ENCODE measurements at regions not wholly inside any gene's neighbourhood (a gene's known extent, or its start where the extent isn't known, plus 50 kb on each side); places are given as distances from the start of the nearest gene placed in this dataset.

DNA sequence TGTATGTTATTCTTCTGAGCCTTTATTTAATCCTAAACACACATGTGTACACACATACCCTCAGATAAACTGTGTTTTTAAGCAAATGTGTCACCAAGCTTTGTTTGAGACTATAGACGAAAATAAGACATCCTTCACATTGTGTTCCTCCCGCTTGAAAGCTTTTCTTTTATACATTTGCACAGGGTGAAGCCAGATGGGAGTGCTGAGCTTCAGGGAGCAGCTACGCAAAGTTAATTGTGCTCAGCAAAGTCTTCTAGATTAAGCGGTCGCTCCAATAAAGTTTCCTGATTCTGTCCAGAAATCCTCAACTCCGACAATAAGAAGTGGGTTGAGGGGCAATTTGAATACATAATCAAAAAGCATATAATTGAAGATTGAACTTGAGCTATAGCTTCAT lies 117.2 kb upstream of the ARGLU1 start:
- no peak for DNase-seq (ENCODE audit: low read depth in 3 of 3)

DNA sequence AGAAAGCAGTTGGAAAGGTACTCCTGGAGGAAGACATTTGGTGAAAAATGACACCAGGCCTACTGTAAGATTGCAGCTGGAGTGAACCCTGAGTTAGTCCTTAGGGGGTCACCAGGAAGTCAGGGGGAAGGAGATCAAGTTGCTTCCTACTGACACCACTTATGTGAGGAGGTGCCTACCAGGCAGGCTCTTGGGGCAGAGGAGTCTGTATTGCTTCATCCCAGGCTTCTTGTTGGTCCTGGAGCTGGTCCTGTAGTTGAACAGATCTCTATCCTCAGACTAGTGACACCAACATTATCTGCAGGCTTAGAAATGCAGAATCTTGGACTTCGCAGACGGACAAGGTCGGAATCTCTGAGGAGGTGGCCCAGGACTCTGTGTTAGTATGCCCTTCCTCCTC lies 116.0 kb upstream of the ARGLU1 start:
- DNase-seq (ENCODE audit: low read depth in 3 of 3) = no peak

DNA sequence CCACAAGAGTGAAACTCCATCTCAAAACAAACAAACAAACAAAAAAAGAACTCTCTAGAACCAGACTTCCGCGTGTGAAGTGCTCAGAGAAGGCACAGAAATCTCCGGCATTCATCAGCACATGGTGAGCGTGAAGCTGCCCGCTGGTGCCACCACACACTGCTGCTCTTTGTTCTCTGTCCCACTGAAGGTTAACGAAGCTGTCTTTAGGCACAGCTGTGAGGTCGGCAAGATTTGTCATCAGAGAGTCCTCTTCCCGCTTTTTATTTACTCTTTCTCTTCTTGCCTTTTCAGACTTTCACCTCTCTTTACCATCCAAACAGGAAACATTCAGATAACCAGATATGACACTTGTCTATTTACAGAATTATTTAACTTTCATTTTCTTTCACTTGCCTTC lies 115.2 kb upstream of the ARGLU1 start:
- DNase-seq (ENCODE audit: low read depth in 3 of 3) = no peak

DNA sequence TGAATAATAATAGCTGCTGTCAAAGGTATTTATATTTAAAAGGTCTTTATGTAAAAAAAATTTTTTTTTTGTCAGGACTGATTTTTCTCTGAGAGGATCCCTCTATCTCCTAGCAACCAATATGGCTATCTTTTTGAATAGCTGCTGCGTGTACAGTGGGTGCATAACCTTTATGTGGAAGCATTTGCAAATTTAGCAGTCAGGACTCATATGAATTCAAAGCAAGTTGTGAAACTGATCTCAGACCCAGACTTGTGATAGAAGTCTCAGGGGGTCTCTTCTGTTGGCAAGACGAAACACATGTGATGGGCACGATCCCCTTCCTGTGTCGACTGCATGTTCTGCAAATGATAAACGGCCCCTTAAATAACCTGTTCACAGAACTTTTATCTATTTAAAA lies 114.1 kb upstream of the ARGLU1 start:
- DNase-seq (ENCODE audit: low read depth in 3 of 3) = no peak

DNA sequence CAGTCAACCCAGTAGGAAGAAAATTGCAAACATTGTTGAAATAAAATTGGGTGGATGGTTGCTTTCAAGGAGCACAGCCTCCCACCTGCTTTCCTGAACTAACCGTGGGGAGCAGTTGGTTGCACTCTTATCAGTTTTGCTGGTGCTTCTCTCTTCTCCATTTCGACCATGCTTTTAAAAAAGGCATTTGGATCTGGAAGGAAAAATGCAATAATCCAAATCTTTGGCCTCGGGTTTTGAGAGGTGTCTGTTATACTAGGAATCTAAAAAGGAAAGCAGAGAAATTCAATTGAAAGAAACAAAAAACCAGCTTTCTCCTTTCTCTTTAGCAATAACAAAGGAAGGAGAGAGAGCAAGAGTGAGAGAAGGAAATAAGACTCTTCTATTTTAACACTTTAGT lies 113.6 kb upstream of the ARGLU1 start:
- DNase-seq (ENCODE audit: low read depth in 3 of 3) = no peak

DNA sequence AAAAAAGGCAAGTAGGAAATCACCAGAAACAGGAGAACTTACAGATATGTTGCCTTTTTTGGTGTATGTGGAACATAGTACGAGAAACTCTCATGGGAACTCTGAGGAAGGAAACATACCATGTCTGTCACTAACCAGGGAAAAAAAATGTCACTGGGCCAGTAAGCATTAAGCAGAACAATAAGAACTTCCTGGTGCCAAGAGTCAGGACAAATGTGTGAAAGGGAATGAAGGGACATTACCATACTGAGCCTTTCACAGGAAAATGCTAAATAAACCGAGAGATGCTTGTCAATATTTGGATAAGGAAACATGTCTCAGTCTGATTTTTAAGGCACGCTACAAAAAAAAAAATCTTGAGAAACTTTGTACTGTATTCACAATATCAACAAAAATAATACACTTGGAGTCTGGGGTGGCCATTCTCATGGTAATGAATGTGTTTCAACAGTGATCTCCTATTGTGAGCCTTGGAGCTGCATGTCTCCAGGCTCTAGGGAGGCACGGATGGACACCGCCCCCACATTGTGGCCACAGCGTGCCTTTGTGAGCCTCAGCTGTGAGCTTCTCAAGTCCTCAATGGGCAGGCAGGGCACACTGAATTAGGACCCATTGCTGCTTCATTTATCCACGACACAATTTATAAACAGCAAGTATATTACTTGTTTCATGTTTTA lies 113.0 kb upstream of the ARGLU1 start:
- no peak for DNase-seq (ENCODE audit: low read depth in 3 of 3)

DNA sequence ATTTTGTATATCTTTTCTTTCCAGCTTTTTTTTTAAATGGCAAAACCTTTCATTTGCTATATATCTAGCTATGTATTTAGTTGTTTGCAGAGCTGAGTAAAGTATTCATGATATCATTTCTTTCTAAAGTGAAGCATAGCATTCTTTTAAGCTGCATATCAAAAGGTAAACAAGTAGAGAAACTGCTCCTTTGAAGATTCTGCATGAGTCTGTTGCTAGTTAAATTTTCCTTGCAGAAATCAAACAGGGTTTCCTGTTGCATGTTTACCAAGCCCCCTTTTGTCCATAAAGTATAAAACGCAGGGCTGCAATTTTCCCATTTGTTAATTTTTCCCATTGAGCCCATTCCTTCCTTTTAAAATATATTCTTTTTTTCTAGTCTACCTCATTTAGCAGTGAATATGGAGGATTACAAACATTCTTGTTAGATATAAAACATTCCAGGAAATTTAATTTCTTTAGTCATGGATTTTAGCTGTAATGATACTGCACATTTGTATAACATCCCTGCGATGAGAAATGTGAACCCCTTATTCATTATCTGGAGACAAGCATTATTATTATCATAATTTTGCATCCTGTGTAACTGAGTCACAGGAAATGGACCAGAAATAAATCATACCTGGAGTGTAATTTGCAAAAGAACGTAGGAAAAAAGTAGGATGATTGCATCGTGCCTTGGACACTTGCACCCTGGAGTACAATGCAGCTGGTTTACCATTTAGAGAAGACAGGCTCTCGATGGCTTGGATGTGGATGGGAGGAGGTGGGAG lies 110.9 kb upstream of the ARGLU1 start:
- no peak for DNase-seq (ENCODE audit: low read depth in 3 of 3)

DNA sequence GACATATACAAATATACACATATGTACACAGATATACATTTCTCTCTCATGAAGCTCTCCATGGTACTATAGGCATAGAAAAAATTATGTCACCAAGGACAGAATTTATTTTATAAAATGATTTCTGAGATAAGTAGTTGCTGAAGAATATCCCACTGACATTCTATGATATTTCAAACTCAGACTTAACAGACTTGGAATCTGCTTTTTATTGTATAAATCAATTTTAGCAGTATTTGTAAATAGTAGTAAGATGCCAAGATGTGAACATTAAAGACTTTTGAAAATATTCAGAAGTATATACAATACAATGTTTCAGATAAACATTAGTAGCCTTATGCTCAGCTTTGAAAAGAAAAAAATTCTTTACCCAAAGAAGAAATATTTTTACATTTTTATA lies 107.4 kb upstream of the ARGLU1 start:
- DNase-seq (ENCODE audit: low read depth in 3 of 3) = no peak

DNA sequence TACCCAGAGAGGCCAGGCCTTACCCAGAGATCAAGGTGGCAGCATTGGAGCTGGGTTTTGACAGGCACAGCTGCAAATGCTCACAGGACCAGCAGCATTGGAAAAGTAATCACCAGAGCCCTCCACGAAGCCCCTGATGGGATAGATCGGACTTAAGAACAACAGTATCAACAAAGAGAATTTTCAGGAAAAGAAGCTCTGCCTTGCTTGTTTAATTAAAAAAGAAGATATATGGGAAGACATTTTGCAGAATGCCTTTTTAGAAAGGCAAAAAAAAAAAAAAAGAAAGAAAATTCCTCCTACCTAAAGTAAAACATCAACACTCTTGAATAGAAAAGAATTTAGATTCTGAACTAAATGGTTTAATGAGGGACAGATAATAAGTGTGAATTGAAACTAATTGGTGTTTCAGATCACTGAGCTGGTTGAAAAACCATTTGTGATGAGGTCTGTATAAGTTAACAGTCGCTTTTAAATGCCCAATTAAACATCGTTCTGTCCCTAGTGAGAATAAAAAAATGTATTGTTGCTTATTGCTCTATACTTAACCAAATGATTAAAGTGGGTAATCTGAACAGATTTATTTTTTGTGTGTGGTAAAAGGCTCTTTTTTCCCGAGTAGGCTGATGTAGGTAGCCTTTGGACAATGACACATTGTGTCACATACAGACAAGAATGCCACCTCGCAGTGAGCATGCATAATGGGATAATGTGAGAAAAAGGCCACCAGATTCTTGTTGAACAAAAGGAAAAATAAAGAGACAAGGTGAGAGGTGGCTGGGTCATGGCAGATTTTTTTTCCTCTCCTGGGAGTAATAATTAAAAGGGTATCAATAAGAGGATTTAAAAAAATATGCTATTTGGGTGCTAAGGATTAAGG lies 93.0 kb upstream of the ARGLU1 start:
- no peak for DNase-seq (ENCODE audit: low read depth in 3 of 3)

DNA sequence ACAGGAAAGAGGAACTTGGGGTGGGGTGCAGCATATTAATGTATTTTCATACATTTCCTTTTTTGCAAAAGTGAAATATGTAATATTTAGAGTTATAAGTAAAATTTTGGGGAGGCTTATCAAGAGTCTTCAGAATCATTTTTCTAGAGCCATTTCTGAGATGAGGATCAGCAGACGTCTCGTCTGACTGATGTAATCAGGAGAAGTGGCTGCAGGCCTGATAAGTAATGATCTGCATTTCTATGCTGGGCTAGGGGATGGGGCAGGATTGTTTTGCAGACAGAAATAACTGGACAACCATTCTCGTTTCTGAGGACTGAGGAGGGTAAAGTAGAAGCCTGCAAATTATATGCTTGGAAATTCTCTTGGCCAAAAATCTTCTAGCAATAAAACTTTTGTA lies 89.2 kb upstream of the ARGLU1 start:
- DNase-seq (ENCODE audit: low read depth in 3 of 3) = no peak

DNA sequence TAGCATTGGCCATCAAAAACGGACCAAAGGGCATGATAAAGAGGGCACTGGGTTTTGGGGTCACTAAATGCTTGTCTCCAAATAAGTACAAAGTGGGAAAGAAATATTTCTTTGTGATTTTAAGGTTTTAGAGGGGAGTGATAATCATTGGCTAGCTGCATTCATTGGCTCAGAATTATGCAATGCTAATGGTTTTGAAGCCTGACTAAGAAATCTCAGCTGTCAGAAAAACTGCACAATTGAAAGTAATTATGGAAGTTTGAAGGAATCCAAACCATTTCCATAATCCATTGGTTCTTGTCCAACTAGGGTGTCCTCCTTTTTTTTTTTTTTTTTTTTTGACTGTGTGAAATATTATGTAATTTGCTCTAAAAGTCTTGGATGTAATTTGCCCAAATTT lies 88.2 kb upstream of the ARGLU1 start:
- DNase-seq (ENCODE audit: low read depth in 3 of 3) = no peak

DNA sequence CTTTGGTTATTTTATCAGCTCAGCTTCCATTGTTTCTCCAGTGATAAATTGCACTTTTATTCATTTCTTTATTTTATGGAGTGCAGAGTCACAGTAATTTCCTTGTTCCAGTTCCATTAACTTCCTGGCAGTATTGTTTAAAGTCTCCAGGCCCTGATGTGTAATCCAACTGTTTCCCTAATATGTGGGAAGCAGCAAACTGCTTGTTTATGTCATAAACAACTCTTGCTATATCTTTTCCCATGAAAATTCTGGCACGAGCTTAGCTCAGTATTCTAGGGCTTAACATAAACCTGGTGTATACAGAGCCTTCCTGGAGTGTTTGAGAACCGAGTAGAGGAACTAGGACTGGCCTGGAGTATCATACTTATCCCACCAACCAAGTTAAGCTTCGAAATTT lies 83.5 kb upstream of the ARGLU1 start:
- no peak for DNase-seq (ENCODE audit: low read depth in 3 of 3)

DNA sequence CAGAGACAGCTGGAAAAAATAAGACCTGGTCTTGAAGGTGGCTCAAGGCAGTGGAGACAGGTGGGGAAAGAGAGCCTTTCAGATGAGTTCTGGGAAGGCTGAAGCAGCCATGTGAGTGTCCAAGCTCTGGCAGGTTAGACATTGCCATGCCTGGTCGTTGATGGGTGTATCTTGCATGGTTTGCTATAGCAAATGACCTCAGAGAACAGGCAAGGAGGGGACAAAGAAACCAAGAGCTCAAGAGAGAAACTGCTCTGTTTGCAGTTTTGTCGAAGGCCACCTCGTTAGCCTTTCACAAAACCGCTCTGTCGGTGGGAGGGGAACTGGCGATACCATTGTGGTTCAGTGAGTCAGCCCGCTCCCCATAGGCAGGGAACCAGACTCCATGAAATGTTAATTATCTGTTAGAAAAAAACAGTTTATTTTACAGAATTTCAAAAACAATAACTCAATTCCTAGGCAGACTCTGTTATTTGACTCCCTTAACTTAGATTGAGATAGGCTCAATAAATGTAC lies 82.8 kb upstream of the ARGLU1 start:
- DNase-seq (ENCODE audit: low read depth in 3 of 3) = no peak

DNA sequence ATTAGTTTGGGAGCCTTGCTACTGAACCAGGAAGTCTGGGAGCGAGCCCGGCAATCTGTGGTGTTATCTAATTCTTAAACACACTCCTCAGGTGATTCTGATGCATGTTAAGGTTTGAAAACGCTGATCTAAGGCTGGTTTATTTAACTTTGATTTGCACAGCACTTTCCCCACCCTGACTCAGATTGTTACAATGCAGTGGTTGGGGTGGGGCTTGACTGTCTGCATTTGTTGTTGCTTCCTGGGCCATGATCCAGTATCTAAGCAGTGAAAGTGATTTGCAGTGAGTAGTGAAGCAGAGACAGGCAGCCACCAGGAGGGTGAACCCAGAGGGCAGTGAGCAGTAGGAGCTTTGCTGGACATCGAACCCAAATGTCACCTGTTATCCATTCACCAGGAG lies 81.6 kb upstream of the ARGLU1 start:
- no peak for DNase-seq (ENCODE audit: low read depth in 3 of 3)

DNA sequence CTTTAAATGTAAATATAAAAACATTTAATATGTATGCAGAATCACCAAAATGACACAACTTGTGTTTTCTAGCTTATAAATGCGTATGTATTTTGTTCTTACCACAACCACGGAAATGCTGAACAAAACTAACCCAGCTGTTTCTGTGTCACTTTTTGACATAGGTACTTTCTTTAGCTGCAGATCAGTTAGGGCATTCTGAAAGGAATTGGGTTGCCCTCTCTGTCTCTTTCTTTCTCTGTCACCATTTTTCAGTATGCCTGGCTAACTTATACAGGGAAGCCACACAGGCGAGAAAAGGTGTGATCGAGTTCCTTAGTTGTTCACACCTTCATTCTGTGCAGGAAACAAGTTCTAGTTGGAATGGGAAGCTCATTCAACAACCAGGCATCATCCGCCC lies 72.6 kb upstream of the ARGLU1 start:
- no peak for DNase-seq (ENCODE audit: low read depth in 3 of 3)

DNA sequence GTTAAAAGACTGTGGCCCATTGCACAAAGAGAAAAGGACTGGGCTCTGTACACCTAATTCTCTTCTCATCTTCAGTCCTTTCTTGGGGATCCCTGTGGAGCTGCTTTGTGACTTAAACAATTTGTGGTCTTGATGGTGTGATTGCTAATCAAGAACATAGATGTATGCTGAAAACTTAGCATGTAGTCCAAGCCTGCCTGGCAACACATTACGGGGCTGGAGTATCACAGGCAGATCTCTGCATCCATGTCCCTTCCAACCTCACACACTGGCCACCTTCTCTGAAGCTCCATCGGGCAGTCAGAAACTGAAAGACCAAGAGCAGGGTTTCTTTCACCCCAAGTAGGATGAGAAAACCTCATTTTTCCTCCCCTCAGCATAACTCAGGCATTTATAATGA lies 69.6 kb upstream of the ARGLU1 start:
- no peak for DNase-seq (ENCODE audit: low read depth in 3 of 3)

DNA sequence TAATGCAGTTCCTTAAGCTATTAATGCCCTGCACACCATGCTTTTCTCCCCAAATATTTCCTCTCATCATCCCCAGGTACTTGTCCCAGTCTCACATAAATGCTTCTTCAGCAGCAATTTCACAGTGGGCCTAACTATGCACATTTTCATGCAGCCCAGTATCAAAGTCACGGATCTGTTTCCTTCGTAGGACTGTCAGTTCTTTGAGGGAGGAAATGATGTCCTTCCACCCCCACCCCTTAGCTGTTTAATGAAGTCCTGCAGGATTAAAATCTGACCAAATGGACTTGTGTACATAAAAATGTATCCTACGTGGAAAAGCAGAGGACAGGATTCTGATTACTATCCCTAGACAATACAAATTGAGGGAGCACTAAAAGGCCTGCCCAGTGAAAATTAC lies 68.6 kb upstream of the ARGLU1 start:
- DNase-seq (ENCODE audit: low read depth in 3 of 3) = no peak

DNA sequence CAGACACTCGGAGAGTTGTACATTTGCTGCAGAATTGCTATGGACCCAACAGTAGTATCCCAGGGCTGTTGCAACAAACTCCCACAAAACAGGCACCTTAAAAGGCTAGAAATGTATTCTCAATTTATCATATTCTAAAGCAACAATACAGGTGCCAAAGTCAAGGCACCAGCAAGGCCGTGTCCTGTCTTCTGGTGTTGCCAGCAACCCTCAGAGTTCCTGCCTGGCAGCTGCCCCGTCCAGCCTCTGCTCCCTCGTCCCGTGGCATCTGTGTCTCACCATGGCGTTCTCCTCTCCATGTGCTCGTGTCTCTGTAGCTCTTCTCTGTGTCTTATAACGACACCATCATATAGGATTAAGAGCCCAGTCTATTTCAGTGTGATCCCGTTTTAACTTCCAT lies 67.7 kb upstream of the ARGLU1 start:
- no peak for DNase-seq (ENCODE audit: low read depth in 3 of 3)

DNA sequence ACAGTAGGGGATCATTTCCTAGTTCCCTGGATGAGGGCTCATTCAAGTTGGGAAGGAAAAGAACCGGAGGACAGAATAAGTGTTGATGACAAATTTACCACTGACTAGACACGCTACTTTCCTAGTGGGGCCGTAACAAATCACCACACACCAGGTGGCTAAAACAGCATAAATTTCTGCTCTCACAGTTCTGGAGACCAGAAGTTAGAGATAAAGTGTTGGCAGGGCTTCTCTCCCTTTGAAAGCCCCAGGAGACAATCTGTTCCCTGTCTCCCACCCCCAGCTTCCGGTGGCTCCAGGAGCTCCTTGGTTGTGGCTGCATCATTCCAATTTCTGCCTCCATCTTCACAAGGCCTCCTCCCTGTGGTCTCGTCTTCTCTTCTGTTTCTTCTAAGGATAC lies 65.4 kb upstream of the ARGLU1 start:
- DNase-seq (ENCODE audit: low read depth in 3 of 3) = no peak

DNA sequence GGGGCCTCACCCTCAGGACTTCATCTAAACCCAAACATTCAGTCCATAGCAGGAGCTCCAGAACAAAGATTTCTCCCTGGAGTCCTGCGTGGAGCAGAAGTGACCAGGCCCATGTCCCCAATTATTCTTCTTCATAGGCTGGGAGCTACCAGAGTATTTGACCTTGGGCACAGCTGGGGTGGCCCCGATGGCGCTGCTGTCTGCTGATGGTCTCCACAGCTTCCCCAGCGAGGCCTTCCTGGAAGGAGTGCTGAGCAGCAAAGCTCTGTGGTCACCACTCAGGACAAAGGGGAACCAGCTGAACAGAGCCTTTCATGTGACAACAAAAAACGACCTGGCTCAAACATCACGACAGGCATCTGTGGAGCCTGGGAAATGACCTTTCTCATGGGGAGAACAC lies 62.7 kb upstream of the ARGLU1 start:
- no peak for DNase-seq (ENCODE audit: low read depth in 3 of 3)

DNA sequence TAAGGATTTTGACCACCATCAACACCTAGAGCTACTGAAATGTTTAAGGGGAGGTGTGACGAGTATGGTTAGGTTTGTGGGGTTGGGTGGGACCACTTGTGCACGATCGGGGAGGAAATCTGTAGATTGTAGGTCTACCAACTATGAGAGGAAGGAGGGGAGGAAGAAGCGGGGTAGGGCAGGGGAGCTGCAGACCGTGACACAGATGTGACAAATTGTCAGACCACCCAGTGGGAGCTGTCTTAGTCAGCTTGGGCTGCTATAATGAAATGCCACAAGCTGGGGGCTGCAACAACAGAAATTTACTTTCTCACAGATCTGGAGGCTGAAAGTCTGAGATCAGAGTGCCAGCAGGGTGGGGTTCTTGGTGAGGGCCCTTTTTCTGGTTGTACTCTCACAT lies 62.2 kb upstream of the ARGLU1 start:
- no peak for DNase-seq (ENCODE audit: low read depth in 3 of 3)

DNA sequence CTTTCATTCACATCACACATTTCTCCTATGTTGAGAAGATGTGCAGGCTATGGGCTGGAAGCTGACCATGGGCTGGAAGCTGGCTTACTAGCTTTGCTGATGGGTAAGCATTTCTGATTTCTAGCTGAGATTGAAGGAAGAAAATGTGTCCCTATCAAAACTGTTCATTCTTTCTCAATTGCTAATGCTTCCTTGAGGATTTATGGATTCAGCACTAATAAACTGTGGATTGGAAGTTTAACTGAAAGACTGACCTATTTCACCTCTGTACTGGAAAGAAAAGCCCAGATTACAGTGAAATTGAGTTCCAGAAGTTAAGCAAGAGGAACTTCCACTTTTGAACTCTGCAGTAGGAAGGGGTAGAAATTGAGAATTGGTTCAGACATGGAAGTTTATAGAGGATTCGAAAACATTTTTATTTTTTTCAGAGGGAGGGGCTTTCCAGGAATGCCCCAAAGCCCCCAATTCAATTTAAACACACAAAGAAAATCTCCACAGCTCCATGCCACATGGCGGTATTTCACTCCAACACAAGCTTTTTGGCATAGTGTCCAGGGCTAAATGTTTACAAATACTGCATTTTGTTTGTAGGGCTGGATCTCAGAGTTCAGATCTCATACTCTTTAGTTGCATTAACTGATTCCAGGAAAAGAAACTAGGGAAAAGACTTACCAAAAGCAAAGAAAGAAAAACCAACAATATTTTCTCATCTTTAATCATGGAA lies 61.2 kb upstream of the ARGLU1 start:
- DNase-seq (ENCODE audit: low read depth in 3 of 3) = no peak
